Eye (tissue), 1 donor: ENCODE measurements at regions not wholly inside any gene's neighbourhood (a gene's known extent, or its start where the extent isn't known, plus 50 kb on each side); places are given as distances from the start of the nearest gene placed in this dataset.

ENCODE experiments used
- DNase-seq: peaks from one replicate; pipeline ENCODE4 v3.0.0-alpha.2; 2015

GRCh38 chr11:19558189-19558986 is 154.2 kb upstream of the NAV2 start:
- no peak for DNase-seq

- DNase-seq, result peak; percentile 93
These were observed 154.9 kb upstream of the NAV2 start for GRCh38 chr11:19557720-19558140.

- no peak for DNase-seq
These were observed 155.5 kb upstream of the NAV2 start for GRCh38 chr11:19557185-19557584.

DNA sequence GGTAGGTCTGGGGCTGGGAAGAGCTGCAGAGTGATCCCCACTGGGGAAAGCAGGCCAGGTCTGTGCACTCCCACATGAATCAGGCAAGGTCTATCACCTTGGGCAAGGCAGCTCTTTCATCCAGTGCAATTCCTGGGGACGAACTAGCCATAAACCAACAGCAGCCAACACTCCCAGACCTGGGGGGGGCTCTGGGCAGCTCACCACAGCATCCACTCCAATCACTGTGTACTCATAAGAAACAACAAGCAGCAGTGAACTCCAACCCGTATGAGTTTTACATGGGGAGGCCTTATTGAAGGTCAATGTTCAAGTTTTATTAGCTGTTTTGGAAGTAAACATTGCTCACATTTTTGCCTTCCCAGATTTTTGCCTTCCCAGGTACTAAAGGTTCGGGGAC is 157.4 kb upstream of the NAV2 start:
- no peak for DNase-seq

DNA sequence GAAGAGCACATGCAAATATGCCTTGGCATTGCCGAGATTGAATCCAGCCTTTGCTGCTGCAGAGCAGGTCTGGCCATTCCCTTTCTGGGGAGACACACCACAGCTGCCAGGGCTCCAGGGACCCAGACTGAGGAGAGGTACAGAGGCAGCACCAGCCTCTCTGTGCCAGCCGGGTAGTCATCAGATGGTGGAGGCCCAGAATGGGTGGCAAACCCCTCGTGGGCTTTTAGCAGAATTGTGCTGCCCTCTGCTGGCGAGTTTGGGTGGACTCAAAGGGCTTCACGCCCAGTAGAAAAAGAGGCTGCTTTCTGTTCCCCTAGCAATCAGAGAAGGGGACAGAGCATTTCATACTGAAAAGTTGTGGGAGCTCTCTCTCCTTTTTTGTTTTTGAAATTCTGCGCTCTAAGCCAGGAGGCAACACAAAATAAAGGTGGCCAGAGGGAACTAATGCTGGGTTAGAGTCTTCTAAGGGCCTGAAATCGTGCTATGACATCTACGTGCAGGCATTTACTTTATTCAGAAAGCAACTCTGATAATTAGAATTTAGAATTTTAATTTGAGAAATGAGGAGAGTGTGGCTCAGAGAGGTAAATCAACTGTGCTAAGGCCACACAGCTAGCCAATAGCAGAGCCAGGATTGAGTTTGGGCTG is 158.8 kb upstream of the NAV2 start:
- peak; percentile 96 for DNase-seq

GRCh38 chr11:19552656-19553260 is 159.9 kb upstream of the NAV2 start:
- DNase-seq, result peak; percentile 56

GRCh38 chr11:19552161-19552560 is 160.5 kb upstream of the NAV2 start:
- DNase-seq, result peak; percentile 75

DNA sequence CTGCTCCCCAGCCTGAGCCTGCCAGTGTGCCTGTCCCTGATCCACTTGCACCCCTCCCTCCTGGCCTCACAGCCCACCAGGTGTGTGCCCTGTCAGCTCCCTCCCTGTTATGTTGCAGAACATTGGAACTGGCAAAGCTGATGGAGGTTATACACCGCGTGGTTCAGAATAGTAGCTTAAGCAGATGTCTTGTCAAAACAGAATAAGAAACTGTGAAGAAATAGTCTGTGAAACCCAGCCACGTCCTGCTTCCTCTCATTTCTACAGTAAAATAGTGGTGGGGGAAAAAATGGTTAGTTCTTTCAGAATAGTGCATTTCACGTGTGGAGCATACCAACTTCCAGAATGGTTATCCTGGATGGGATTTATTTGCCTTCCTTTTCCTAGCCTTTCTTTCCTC is 161.2 kb upstream of the NAV2 start:
- DNase-seq, result no peak

DNA sequence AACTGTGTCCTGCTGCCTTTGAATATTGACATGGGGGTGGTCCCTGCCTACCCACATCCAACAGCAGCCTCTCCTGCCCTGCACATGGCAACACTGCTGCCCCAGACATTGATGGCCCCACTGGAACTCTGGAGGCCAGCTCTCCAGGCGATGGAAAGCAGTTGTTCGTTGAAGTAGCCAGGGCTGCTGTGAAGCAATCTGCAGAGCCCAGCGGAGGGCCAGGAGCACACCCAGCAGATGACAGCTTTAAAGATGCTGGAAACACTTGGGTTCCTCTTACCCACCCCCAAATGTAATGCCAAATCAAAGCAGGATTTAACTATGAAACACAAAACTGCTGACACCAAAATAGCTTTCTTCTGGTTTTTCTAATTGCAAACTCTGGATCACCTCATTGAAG is 165.6 kb upstream of the NAV2 start:
- no peak for DNase-seq

- DNase-seq, result no peak
These were observed 166.3 kb upstream of the NAV2 start for GRCh38 chr11:19546325-19546724.

DNA sequence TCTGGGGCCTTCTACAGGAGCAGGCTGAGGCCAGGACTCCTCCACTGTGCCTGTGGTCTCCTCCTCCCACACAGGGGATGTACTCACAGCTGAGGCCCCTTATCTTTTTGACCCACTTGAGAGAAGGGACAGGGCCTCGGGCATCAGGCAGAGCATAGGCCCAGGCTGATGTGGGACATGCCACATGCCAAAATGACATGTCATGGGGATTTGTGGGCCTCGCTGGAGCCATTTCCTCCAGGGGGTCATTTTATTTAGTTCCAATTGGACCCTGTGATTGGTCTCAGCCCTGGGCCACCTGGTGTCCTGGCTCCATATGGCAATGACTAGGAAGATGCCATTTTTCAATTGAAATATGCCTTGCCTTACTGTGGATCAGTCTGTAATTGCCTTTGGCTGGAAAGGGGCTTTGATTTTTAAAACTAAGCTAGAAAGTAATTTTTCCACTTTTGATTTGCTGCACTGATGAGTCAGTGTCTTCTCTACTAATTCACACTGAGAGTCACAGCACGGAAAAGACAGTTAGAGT is 171.1 kb upstream of the NAV2 start:
- DNase-seq, result no peak

DNA sequence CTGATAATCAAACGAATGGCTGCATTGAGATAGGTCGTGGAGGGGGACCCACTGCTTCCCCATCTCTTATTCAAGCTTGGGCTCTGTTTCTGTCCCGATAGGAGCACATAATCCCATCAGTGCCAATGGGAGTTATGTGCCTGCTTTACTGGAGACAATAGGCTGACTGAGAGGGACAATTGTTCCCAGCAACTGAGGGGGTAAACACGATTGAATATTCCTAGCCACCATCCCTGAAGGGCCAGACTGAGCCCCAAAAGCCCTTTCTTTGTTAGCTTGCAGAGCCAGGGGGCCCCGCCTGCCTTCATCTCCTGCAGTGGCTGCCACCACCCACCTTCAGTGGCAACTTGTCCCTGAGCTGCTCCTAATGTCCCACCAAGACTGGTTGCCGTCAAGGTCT is 172.8 kb upstream of the NAV2 start:
- DNase-seq, result no peak

DNA sequence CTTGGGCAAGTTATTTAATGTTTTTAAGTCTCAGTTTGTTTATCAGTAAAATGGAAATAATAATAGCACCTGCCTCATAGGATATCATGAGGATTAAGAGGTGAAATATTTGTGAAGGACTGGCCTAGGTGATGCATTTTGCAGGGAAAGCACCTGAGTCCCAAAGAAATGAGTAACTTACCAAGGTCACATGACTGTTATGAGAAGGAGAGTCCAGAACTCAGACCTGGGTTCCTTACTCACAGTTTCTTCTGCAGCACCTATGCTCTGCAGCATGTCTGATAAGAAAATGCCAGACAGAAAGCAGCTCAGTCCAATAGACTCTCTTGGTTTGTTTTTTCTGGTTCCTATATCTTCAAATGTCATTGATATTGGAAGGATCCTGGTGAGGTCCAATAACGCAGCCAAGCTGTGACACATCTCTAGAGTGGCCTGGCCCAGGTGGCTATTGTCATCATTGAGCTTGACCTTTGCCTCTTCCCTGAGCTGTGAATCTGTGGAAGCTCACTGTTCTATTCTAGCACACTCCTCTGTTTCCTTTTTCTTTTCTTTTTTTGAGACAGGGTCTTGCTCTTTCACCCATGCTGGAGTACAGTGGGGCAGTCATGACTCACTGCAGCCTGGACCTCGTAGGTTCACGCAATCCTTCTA is 174.7 kb upstream of the NAV2 start:
- no peak for DNase-seq

DNA sequence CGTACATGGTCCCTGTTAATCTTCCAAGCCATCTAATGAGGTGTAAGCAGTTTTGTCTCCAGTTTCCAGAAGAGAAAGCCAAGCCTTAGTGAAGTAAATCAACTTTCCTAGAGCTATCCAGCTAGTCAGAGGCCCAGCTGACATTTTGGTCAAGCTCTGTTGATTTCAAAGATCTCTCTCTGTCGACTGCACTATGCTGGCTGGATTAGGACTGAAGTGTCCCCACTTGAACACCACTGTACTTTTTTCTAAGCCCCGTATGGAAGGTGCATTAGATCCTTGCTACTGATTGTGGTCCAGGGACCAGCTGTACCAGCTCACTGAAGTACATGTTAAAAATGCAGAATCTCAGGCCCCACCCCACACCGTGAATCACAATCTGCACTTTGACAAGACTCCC is 176.5 kb upstream of the NAV2 start:
- no peak for DNase-seq

GRCh38 chr11:19530505-19530904 is 182.1 kb upstream of the NAV2 start:
- no peak for DNase-seq

DNA sequence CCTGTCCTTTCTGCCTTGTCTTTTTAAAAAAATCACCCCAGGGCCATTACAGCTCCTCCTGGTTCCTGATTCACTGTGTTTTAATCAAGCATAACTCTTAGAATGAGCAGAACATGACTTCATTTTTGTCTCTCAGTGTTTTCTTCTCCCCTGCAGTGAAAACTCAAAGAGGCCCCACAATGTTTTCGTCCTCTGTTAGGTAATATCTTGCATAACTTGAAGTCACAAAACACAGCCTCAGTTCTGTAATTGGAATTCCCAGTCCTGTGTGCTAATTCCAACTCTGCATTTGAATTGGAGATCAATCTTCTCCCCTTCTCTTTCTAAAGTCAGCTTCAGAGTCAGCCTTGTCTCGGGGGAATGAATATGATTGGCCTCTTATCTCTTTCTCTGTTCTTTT is 186.5 kb upstream of the NAV2 start:
- DNase-seq, result no peak

DNA sequence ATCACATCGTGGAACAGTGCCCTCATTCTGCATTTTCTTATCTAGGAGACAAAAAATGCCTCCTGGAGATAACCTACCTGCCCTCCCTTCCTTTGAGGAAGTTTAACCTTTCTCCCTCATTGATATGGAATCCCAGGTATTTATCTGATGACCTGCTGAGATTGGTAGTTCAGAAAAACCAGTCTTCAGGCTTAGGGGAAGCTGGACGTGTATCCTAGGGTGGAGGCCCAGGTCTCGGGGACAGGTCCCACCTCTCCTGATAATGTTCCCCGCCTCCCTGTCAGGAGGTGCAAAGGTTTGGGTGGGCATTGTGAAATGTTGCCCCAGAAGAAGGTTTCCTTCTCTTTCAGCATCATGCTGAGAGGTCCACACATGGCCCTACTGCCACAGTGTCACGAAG is 186.9 kb upstream of the NAV2 start:
- no peak for DNase-seq

DNA sequence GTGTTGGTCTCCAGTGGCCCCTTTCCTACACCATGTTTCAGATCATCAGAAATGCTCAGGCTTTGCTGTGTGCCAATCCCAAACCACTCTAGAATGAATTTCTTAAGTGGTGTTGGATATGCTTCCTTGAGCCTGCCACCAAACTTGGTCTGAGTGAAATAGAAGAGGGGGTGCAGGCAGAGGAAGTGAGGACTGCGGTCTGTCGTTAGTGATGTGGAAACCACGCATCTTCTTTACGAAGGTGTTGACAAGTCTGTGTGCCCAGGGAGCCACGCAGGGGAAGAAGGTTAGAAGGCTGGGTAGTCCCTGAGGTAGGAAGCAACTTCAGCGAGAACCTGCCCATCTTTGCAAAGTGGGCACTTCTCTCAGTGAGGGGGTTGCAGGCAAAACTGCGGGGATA is 187.4 kb upstream of the NAV2 start:
- DNase-seq, result no peak

- DNase-seq, result peak; percentile 76
These were observed 188.4 kb upstream of the NAV2 start for GRCh38 chr11:19524171-19524671.

DNA sequence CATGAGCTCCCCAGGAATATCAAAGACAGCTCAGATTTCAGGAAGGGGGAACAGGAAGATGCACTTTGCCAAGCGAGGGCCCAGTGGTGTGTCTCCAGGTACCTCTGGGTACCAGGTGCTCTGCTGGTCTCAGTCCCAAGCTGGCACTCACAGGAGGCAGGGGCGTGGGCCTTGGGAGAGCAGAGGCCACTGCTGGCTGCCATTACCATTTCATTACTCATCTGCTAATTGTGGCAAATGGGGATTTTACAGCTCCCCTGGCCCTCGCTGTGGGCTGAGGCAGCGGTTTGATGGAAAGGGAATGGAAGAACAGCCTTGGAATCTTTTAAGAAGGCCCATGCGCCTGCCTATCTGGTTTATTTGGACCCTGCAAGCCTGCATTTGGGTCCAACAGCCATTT is 192.0 kb upstream of the NAV2 start:
- no peak for DNase-seq

DNA sequence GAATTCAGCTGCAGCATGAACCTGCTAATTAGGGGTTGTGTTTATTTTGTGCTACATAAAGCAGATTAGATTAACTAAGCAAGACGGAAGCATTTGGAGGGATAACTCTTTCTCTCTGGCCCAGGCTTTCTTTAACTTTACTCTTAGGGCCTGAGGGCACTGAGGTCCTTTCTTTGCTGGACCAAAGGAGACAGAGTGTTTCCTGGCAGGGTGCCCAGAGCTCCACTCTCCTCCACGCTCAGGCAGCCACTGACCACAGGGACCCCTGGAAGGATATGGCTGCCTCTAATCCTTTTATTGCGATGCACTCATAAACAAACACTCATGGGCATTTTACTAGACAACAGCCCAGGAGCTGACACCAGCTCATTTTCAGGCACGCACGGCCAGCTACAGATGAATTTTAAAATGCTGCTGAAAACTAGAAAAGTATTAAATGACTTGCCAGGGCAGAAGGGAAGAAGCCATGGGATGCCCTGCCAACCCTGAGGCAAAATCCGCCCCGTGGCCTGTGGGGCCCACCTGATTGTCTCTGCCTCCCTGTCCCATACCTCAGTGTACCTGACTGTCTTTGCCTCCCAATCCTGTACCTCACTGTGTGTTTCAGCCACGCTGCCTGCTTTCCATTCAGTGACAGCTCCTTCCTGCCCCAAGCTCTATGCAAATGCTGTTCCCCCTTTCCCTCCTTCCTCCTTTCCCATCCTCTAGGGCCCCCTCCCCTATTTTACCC is 192.6 kb upstream of the NAV2 start:
- peak; percentile 67 for DNase-seq

GRCh38 chr11:19519353-19519752 is 193.3 kb upstream of the NAV2 start:
- DNase-seq, result no peak

GRCh38 chr11:19513253-19513652 is 199.4 kb upstream of the NAV2 start:
- DNase-seq, result no peak
